Neural progenitor cell (in vitro differentiated cells): ENCODE measurements at regions not wholly inside any gene's neighbourhood (a gene's known extent, or its start where the extent isn't known, plus 50 kb on each side); places are given as distances from the start of the nearest gene placed in this dataset.

Experiments used
- CTCF ChIP-seq: fragments of 200-600 bp; sonication (generic); IDR thresholded peaks from 2 replicates; pipeline ENCODE4 v1.5.1; 2017; ENCODE audit warnings: antibody characterized with exemption, mild to moderate bottlenecking
- EZH2 ChIP-seq: fragments of 200-600 bp; sonication (generic); IDR thresholded peaks from 2 replicates; pipeline ENCODE4 v1.6.1; 2017; ENCODE audit warnings: antibody characterized with exemption, mild to moderate bottlenecking, moderate library complexity

DNA sequence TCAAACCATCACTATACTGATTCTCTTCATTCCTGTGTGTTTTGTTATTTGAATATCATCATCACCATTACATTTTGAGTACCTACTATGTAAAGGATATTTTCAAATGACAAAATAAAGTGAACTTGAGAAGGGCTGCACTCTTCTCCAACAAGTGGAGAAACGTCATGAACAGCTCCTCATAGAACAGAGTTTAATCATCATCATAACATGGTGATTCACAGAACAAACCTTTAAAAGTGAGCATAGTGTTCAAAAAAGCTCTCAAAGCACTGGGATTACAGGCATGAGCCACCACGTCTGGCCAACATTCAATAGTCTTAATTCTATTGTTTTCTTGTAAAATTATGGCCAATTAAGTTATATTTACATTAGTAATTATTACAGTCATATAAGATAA is 993.9 kb downstream of the PDHA2 start:
- no peak for TF ChIP-seq CTCF
- TF ChIP-seq EZH2, result no peak
